ENCODE measurements at regions not wholly inside any gene's neighbourhood (a gene's known extent, or its start where the extent isn't known, plus 50 kb on each side); places are given as distances from the start of the nearest gene placed in this dataset.
A peak's percentile ranks its signal among the peaks of the same experiment; 100 is the strongest.
"Not testable (repeated sequence)": the region's sequence is repeated elsewhere in the genome, so short reads cannot be mapped to it uniquely, and the experiment has no call there.

- no peak for DNase-seq (ENCODE audit: low spot score)
Measured at GRCh38 chr16:13809765-13810164, 110.2 kb upstream of the ERCC4 start.

- DNase-seq (ENCODE audit: low spot score) = no peak
Measured at GRCh38 chr16:13811834-13812233, 108.1 kb upstream of the ERCC4 start.

GRCh38 chr16:13816701-13817100 is 103.3 kb upstream of the ERCC4 start:
- no peak for DNase-seq (ENCODE audit: low spot score)

GRCh38 chr16:13823501-13823900 is 96.5 kb upstream of the ERCC4 start:
- DNase-seq (ENCODE audit: low spot score) = no peak

GRCh38 chr16:13829697-13830299 is 90.2 kb upstream of the ERCC4 start:
- no peak for DNase-seq (ENCODE audit: low spot score)

- no peak for DNase-seq (ENCODE audit: low spot score)
Measured at GRCh38 chr16:13833515-13833914, 86.4 kb upstream of the ERCC4 start.

- no peak for DNase-seq (ENCODE audit: low spot score)
Measured at GRCh38 chr16:13835387-13835786, 84.6 kb upstream of the ERCC4 start.

GRCh38 chr16:13835935-13836730 is 83.8 kb upstream of the ERCC4 start:
- no peak for DNase-seq (ENCODE audit: low spot score)

- no peak for DNase-seq (ENCODE audit: low spot score)
Measured at GRCh38 chr16:13838401-13839190, 81.4 kb upstream of the ERCC4 start.

GRCh38 chr16:13839577-13839976 is 80.4 kb upstream of the ERCC4 start:
- no peak for DNase-seq (ENCODE audit: low spot score)

- no peak for DNase-seq (ENCODE audit: low spot score)
Measured at GRCh38 chr16:13845232-13845631, 74.7 kb upstream of the ERCC4 start.

- DNase-seq (ENCODE audit: low spot score) = no peak
Measured at GRCh38 chr16:13848795-13849194, 71.2 kb upstream of the ERCC4 start.

- DNase-seq (ENCODE audit: low spot score) = not testable (repeated sequence)
Measured at GRCh38 chr16:13850173-13850572, 69.8 kb upstream of the ERCC4 start.

GRCh38 chr16:13852827-13853226 is 67.1 kb upstream of the ERCC4 start:
- no peak for DNase-seq (ENCODE audit: low spot score)

GRCh38 chr16:13856398-13856797 is 63.6 kb upstream of the ERCC4 start:
- DNase-seq (ENCODE audit: low spot score) = no peak

- DNase-seq (ENCODE audit: low spot score) = no peak
Measured at GRCh38 chr16:13856811-13857511, 63.0 kb upstream of the ERCC4 start.

GRCh38 chr16:13858873-13859580 is 60.9 kb upstream of the ERCC4 start:
- no peak for DNase-seq (ENCODE audit: low spot score)

GRCh38 chr16:13863075-13863765 is 56.7 kb upstream of the ERCC4 start:
- DNase-seq (ENCODE audit: low spot score) = no peak

- no peak for DNase-seq (ENCODE audit: low spot score)
Measured at GRCh38 chr16:13864689-13865088, 55.3 kb upstream of the ERCC4 start.

- peak; percentile 54 for DNase-seq (ENCODE audit: low spot score)
Measured at GRCh38 chr16:13866073-13866472, 53.9 kb upstream of the ERCC4 start.

All from hepatic stellate cell (primary cell).